B cell (primary cell): ENCODE measurements at regions not wholly inside any gene's neighbourhood (a gene's known extent, or its start where the extent isn't known, plus 50 kb on each side); places are given as distances from the start of the nearest gene placed in this dataset.

ENCODE experiments used
- ATAC-seq: fragments of 200-7000 bp; cut with Tn5 transposase; one replicate; pipeline ENCODE4 v1.10.0; 2021; ENCODE audit warnings: low read depth, mild to moderate bottlenecking, moderate number of reproducible peaks, moderate library complexity
- CTCF ChIA-PET: fragments of 350-600 bp; sonication (Branson Sonifier 250); formaldehyde crosslinking; loops from one replicate; lab custom pipeline; 2021; ENCODE audit warnings: antibody characterized with exemption, inconsistent platforms; lab: Charles Lee
- POLR2A ChIA-PET: fragments of 350-600 bp; sonication (Branson Sonifier 250); formaldehyde crosslinking; loops from one replicate; lab custom pipeline; 2021; ENCODE audit warnings: antibody characterized with exemption; lab: Charles Lee
- DNase-seq: peaks from one replicate; pipeline ENCODE4 v3.0.0; 2013
- H2AFZ ChIP-seq: 2 replicates; pipeline ENCODE4 v1.6.1; 2012; ENCODE audit warnings: mild to moderate bottlenecking, low read depth, low read length; ENCODE audit not compliant: insufficient read depth, poor library complexity, severe bottlenecking
- H3K27ac ChIP-seq, 2 donors: 1 replicate in 1 of 2; 2 replicates in 1 of 2; pipeline ENCODE4 v1.5.1; 2012 to 2013; ENCODE audit warnings: low read length in 2 of 2, mild to moderate bottlenecking in 2 of 2, moderate library complexity in 1 of 2
- H3K27me3 ChIP-seq, 4 experiments: fragments of 200-600 bp in 1 of 4; sonication (generic) in 1 of 4; replicated peaks in 1 of 4; 1 replicate in 2 of 4; 2 replicates in 2 of 4; pipeline versions ENCODE4 v1.6.1 to v1.7.0; 2013 to 2016; ENCODE audit warnings: low read length in 3 of 4, mild to moderate bottlenecking in 2 of 4, mixed read lengths in 1 of 4, moderate library complexity in 1 of 4; ENCODE audit not compliant: insufficient read depth in 4 of 4, control insufficient read depth in 3 of 4; ENCODE audit errors: control extremely low read depth in 1 of 4
- H3K36me3 ChIP-seq, 2 experiments: replicated peaks in 1 of 2; 1 replicate in 1 of 2; 2 replicates in 1 of 2; pipeline versions ENCODE4 v1.6.1 to v1.7.1; 2013; ENCODE audit warnings: low read length in 1 of 2; ENCODE audit not compliant: insufficient read depth in 2 of 2, control insufficient read depth in 1 of 2; ENCODE audit errors: control extremely low read depth in 1 of 2, extremely low read depth in 1 of 2
- H3K4me1 ChIP-seq, 2 donors: fragments of 200-600 bp in 1 of 2; sonication (generic) in 1 of 2; 1 replicate in 1 of 2; 2 replicates in 1 of 2; pipeline versions ENCODE4 v1.5.1 to v1.6.1; 2013 to 2017; ENCODE audit warnings: low read length in 2 of 2; ENCODE audit not compliant: control insufficient read depth in 2 of 2, insufficient read depth in 2 of 2
- H3K4me2 ChIP-seq: replicated peaks from 2 replicates; pipeline ENCODE3; 2012; ENCODE audit warnings: mild to moderate bottlenecking, low read depth, low read length; ENCODE audit not compliant: poor library complexity, severe bottlenecking
- H3K4me3 ChIP-seq, 5 experiments: fragments of 200-600 bp in 1 of 5; sonication (generic) in 1 of 5; 1 replicate in 3 of 5; 2 replicates in 2 of 5; pipeline versions ENCODE4 v1.5.1 to v1.7.0; 2011 to 2016; ENCODE audit warnings: low read length in 4 of 5, mild to moderate bottlenecking in 4 of 5, low read depth in 2 of 5, control low read depth in 1 of 5, moderate library complexity in 1 of 5; ENCODE audit not compliant: insufficient read depth in 1 of 5; ENCODE audit errors: control extremely low read depth in 1 of 5, extremely low read depth in 1 of 5
- H3K79me2 ChIP-seq: fragments of 200-600 bp; sonication (generic); one replicate; pipeline ENCODE4 v1.6.0; 2016; ENCODE audit warnings: low read length; ENCODE audit not compliant: control insufficient read depth, insufficient read depth
- H3K9ac ChIP-seq: fragments of 200-600 bp; sonication (generic); 2 replicates; pipeline ENCODE4 v1.6.1; 2017; ENCODE audit warnings: mild to moderate bottlenecking, low read length, moderate library complexity
- H3K9me3 ChIP-seq, 3 donors: one replicate each; pipeline versions ENCODE4 v1.6.1 to v1.7.1; 2013; ENCODE audit warnings: low read length in 2 of 3; ENCODE audit not compliant: control insufficient read depth in 2 of 3, insufficient read depth in 1 of 3; ENCODE audit errors: control extremely low read depth in 1 of 3
- H4K20me1 ChIP-seq: 2 replicates; pipeline ENCODE4 v1.6.0; 2012; ENCODE audit warnings: mild to moderate bottlenecking, low read length; ENCODE audit not compliant: insufficient read depth, control insufficient read depth, poor library complexity, severe bottlenecking
- H3K27ac Mint-ChIP-seq: one replicate; pipeline ENCODE4 v1.8.0; 2021; ENCODE audit warnings: mixed read lengths
- H3K27me3 Mint-ChIP-seq: one replicate; pipeline ENCODE4 v1.8.0; 2021; ENCODE audit warnings: mixed read lengths
- H3K4me1 Mint-ChIP-seq: one replicate; pipeline ENCODE4 v1.8.0; 2021; ENCODE audit warnings: mixed read lengths
- H3K4me3 Mint-ChIP-seq: one replicate; pipeline ENCODE4 v1.8.0; 2021; ENCODE audit warnings: mixed read lengths
- H3K9me3 Mint-ChIP-seq: one replicate; pipeline ENCODE4 v1.8.0; 2022; ENCODE audit warnings: mixed read lengths; ENCODE audit not compliant: insufficient read depth
- CTCF ChIP-seq: fragments of 200-600 bp; IDR thresholded peaks from one replicate; pipeline ENCODE4 v1.8.0; 2022; ENCODE audit warnings: antibody characterized with exemption, mild to moderate bottlenecking
- EZH2 ChIP-seq: IDR thresholded peaks from 2 replicates; pipeline ENCODE4 v1.6.1; 2012; ENCODE audit warnings: borderline replicate concordance, low read depth, mild to moderate bottlenecking, moderate library complexity, low read length; ENCODE audit not compliant: insufficient read depth, poor library complexity, severe bottlenecking
- whole genome bisulfite sequencing: methylation state at CpG from one replicate; pipeline ENCODE4 v1.1.5; 2013; ENCODE audit warnings: missing lambda C conversion rate; ENCODE audit not compliant: insufficient coverage; 5-methylcytosine and 5-hydroxymethylcytosine counted together
- intact Hi-C: fragments of 100-400 bp; cut with micrococcal nuclease; formaldehyde crosslinking; loops from one replicate; pipeline ENCODE4 v1.10.0; 2022

GRCh38 chr1:90358448-90358847 is 358.7 kb downstream of the BARHL2 start:
- H3K79me2 ChIP-seq: no peaks in the 10 kb centered on the region
- no peaks in the 10 kb centered on the region for H3K9me3 Mint-ChIP-seq
- no peaks in the 10 kb centered on the region for H3K36me3 ChIP-seq
- no peak overlapping the region for H3K9ac ChIP-seq
- H3K4me1 Mint-ChIP-seq: no peaks in the 10 kb centered on the region
- DNase-seq (no peak), ATAC-seq (no peak)
- no peak overlapping the region for H2AFZ ChIP-seq
- peaks cover 0 to 2% (median 0%) of the 10 kb centered on the region in 4 experiments for H3K27me3 ChIP-seq
- no peaks in the 10 kb centered on the region for H3K9me3 ChIP-seq
- H3K4me3 ChIP-seq: no peak overlapping the region
- CTCF ChIA-PET: no interaction called here
- POLR2A ChIA-PET: no interaction called here
- no peaks in the 10 kb centered on the region for H3K4me1 ChIP-seq
- H3K27me3 Mint-ChIP-seq: peaks cover 7% of the 10 kb centered on the region
- H3K27ac Mint-ChIP-seq: no peak overlapping the region
- TF ChIP-seq EZH2: no peak
- no peak for TF ChIP-seq CTCF
- H4K20me1 ChIP-seq: no peaks in the 10 kb centered on the region
- H3K4me2 ChIP-seq: no peak overlapping the region
- WGBS: no CpG with 5 or more reads among the region's 2 CpGs
- intact Hi-C loops: no loop called here
- H3K27ac ChIP-seq: no peak overlapping the region
- no peak overlapping the region for H3K4me3 Mint-ChIP-seq

DNA sequence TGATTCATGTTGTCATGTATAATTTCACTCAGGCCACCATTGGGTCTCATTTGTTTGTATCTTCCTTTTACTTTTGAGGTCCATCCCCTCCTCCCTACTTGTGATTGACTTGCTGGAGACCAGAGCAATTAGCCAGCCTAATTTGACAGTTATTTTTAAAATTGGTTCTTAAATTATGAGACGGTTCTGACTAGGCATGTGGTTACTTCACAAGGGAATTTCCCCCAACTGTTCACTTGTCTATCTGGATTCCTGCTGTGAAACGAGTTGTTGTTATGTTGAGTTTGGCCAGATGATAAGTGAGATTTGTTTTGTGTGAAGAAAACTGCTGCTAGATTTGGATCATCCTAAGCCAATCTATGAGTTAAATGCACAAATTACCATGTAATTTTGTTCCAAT is 359.1 kb downstream of the BARHL2 start:
- Histone ChIP-seq H3K4me2 (no peak overlapping the region), H3K36me3 (no peaks in the 10 kb centered on the region), H3K9ac (no peak overlapping the region), H3K4me1 (no peaks in the 10 kb centered on the region), H2AFZ (no peak overlapping the region), H3K79me2 (no peaks in the 10 kb centered on the region), H3K27ac (no peak overlapping the region), H3K27me3 (peaks cover 0 to 2% (median 0%) of the 10 kb centered on the region in 4 experiments), H3K9me3 (no peaks in the 10 kb centered on the region), H3K4me3 (no peak overlapping the region), H4K20me1 (no peaks in the 10 kb centered on the region)
- TF ChIP-seq CTCF: no peak
- no peak for TF ChIP-seq EZH2
- peaks cover 5% of the 10 kb centered on the region for H3K27me3 Mint-ChIP-seq
- no peaks in the 10 kb centered on the region for H3K4me1 Mint-ChIP-seq
- ATAC-seq: no peak
- intact Hi-C loops: no loop called here
- H3K9me3 Mint-ChIP-seq: no peaks in the 10 kb centered on the region
- CTCF ChIA-PET: no interaction called here
- POLR2A ChIA-PET: no interaction called here
- no peak overlapping the region for H3K4me3 Mint-ChIP-seq
- DNase-seq: no peak
- H3K27ac Mint-ChIP-seq: no peak overlapping the region
- no CpG with 5 or more reads among the region's 2 CpGs for WGBS
